Mucosa of rectum (tissue), 2 donors: ENCODE measurements at regions not wholly inside any gene's neighbourhood (a gene's known extent, or its start where the extent isn't known, plus 50 kb on each side); places are given as distances from the start of the nearest gene placed in this dataset.

Experiments used
- H3K27ac ChIP-seq, 2 donors: one replicate each; pipeline ENCODE4 v1.7.0; 2013; ENCODE audit warnings: inconsistent platforms in 2 of 2, low read depth in 2 of 2, low read length in 2 of 2
- H3K27me3 ChIP-seq, 2 donors: one replicate each; pipeline ENCODE4 v1.7.0; 2013; ENCODE audit warnings: low read length in 2 of 2; ENCODE audit not compliant: control insufficient read depth in 2 of 2, insufficient read depth in 2 of 2
- H3K36me3 ChIP-seq, 2 donors: one replicate each; pipeline ENCODE4 v1.7.0; 2013; ENCODE audit warnings: low read length in 2 of 2; ENCODE audit not compliant: control insufficient read depth in 2 of 2, insufficient read depth in 2 of 2
- H3K4me1 ChIP-seq, 2 donors: one replicate each; pipeline ENCODE4 v1.7.0; 2013; ENCODE audit warnings: low read length in 2 of 2, mild to moderate bottlenecking in 1 of 2; ENCODE audit not compliant: control insufficient read depth in 2 of 2, insufficient read depth in 2 of 2
- H3K4me3 ChIP-seq, 2 donors: one replicate each; pipeline ENCODE4 v1.7.0; 2013; ENCODE audit warnings: low read length in 2 of 2
- H3K9ac ChIP-seq, 2 donors: one replicate each; pipeline ENCODE4 v1.7.0; 2013; ENCODE audit warnings: low read length in 2 of 2, low read depth in 1 of 2, mild to moderate bottlenecking in 1 of 2
- H3K9me3 ChIP-seq, 2 donors: one replicate each; pipeline ENCODE4 v1.7.0; 2013; ENCODE audit warnings: low read length in 2 of 2; ENCODE audit not compliant: control insufficient read depth in 2 of 2
- donor health status: healthy.
- donor health status: Normal muscosa, but diverticular disease.

DNA sequence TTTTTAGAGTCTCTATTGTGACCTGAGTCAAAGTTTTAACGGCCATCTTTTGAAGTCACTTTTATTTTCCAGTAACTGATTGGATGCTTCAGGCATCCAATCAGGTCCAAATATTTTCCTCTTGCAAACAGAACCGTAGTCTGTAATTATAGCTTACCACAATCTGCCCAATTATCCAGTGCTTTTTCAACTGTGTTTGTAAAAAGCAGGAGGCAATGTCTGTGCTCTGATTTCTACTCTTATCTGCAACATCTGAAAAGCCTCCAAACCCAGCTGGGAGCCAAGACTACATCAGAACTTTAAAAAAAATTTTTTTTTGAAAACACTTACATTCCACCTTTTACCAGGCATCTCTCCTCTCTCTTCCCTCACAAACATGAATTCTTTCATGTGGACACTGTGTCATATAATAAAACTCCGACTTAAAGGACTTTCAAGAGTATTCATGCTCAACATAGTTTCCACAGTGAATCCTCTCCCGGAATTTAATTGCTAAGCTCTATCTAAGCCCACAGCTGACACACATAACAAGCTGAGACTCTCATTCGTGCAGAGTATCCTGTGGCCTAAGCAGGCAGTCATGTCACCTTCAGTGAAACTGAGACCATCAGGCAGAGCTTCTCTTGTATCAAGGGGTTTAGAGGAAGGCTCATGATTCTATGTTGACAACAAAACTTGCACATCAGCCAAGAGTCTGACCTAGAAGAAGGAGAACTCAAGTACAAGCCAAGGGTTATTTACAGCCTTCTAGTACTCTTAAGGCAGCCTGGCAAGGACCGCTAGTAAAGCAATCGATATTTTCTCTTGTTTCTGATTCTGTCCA lies 272.7 kb downstream of the TLE1 start:
- Histone ChIP-seq H3K4me3 (no peak overlapping the region), H3K9me3 (no peaks in the 10 kb centered on the region), H3K4me1 (no peaks in the 10 kb centered on the region), H3K36me3 (no peaks in the 10 kb centered on the region), H3K27me3 (no peaks in the 10 kb centered on the region), H3K9ac (no peak overlapping the region), H3K27ac (no peak overlapping the region)

DNA sequence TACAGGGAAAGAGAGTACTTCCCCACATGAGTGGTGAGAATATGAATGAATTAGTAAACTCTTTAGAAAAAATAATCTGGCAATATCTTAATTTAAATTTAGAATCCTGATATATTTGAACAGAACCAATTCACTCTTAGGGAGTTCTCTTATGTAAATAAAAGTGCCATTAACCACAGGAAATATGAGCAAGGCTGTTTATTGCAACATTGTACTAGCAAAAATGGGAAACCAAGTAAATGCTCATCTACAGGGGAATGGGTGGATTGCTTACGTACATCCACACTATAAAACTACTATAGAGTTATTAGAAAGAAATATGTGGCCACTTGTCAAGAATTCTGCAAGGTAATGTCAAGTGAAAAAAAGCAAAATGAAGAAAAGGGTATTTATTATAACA lies 274.5 kb downstream of the TLE1 start:
- Histone ChIP-seq H3K9ac (no peak overlapping the region), H3K27me3 (no peaks in the 10 kb centered on the region), H3K9me3 (no peaks in the 10 kb centered on the region), H3K4me3 (no peak overlapping the region), H3K36me3 (no peaks in the 10 kb centered on the region), H3K27ac (no peak overlapping the region), H3K4me1 (no peaks in the 10 kb centered on the region)

DNA sequence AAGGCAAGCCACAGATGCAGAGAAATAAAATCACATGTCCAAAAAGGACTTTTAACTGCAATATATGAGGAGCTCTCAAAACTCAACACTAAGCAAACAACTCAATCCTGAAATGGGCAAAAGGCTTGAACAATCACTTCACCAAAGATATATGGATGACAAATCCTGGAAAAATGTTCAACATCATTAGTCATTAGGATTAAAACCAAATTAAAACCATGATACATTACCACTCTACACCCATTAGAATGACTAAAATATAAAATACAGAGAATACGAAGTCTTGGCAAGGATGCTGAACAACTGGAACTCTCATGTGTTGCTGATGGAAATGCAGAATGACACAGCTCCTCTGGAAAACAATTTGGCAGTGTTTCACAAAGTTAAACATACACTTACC lies 277.4 kb downstream of the TLE1 start:
- H3K27ac ChIP-seq = no peak overlapping the region
- no peaks in the 10 kb centered on the region for H3K36me3 ChIP-seq
- H3K9me3 ChIP-seq = no peaks in the 10 kb centered on the region
- H3K4me1 ChIP-seq = no peaks in the 10 kb centered on the region
- H3K9ac ChIP-seq = no peak overlapping the region
- H3K4me3 ChIP-seq = no peak overlapping the region
- no peaks in the 10 kb centered on the region for H3K27me3 ChIP-seq

DNA sequence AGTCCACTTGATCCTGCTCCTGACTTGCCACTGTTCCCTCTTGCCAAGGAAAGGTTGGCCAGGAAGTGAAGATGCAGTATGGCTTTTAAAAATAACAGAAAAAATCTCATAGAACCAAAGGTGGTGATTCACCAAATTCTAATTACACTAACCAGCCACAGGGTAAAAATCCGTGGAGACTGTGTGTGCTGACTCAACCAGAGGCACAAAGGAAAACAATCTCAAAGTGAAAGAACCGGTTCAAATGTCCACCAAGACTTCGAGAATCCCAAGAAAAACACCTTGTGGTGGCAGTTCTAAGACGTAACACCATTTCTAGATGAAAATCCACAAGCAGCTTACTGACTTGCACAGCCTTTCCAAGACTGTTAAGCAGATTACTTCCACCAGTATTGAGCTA lies 279.1 kb downstream of the TLE1 start:
- no peaks in the 10 kb centered on the region for H3K9me3 ChIP-seq
- H3K27me3 ChIP-seq = no peaks in the 10 kb centered on the region
- no peak overlapping the region for H3K27ac ChIP-seq
- H3K4me3 ChIP-seq = no peak overlapping the region
- H3K4me1 ChIP-seq = no peaks in the 10 kb centered on the region
- no peaks in the 10 kb centered on the region for H3K36me3 ChIP-seq
- H3K9ac ChIP-seq = no peak overlapping the region

DNA sequence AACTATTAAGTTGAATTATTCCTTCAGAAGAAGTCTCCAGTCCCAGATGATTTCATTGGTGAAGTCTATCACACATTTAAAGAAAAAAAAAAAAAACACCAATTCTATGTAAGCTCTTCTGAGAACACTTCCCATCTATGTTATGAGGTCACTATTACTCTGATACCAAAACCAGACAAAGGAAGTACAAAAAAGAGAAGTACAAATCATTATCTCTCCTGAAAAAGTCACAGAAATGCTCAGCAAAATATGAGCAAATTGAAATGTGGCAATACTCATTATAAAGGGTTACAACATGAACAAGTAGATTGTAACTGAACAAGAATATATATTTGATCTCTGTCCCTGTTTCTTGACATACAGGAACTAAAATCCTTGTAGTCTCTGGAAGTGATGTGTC lies 280.4 kb downstream of the TLE1 start:
- no peak overlapping the region for H3K4me3 ChIP-seq
- no peaks in the 10 kb centered on the region for H3K36me3 ChIP-seq
- no peaks in the 10 kb centered on the region for H3K4me1 ChIP-seq
- H3K9me3 ChIP-seq = no peaks in the 10 kb centered on the region
- no peak overlapping the region for H3K27ac ChIP-seq
- no peaks in the 10 kb centered on the region for H3K27me3 ChIP-seq
- no peak overlapping the region for H3K9ac ChIP-seq

DNA sequence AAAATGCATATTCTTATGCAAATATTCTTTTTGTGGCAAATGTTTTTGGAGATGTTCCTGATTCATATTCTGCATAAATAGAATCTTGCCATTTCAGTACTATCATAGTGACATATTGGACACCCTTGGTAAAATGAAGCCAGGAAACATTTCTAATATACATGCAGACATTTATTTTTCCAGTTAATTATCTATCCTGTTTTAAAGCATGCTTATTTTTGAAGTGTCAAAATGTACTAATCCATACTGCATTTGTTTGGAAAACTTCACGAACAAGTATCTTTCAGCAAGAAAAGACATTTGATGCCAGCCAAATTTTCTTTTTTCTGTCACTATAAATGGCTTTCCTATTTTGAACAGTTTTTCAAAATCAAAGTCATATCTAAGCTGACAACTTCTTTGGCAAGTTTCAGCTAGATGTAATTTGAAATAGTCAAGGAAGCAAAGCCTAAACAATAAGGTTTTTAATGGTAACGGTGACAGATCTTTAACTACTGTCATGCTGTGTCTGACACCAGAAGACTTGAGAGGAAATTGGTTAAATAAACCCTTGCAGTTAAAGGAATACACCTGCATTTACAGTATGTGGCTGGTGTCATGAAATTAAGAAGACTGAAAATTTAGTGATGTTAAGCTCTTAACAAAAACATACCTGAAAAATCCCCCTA lies 284.3 kb downstream of the TLE1 start:
- no peaks in the 10 kb centered on the region for H3K4me1 ChIP-seq
- no peak overlapping the region for H3K27ac ChIP-seq
- H3K4me3 ChIP-seq = no peak overlapping the region
- H3K27me3 ChIP-seq = no peaks in the 10 kb centered on the region
- H3K36me3 ChIP-seq = no peaks in the 10 kb centered on the region
- no peaks in the 10 kb centered on the region for H3K9me3 ChIP-seq
- H3K9ac ChIP-seq = no peak overlapping the region

DNA sequence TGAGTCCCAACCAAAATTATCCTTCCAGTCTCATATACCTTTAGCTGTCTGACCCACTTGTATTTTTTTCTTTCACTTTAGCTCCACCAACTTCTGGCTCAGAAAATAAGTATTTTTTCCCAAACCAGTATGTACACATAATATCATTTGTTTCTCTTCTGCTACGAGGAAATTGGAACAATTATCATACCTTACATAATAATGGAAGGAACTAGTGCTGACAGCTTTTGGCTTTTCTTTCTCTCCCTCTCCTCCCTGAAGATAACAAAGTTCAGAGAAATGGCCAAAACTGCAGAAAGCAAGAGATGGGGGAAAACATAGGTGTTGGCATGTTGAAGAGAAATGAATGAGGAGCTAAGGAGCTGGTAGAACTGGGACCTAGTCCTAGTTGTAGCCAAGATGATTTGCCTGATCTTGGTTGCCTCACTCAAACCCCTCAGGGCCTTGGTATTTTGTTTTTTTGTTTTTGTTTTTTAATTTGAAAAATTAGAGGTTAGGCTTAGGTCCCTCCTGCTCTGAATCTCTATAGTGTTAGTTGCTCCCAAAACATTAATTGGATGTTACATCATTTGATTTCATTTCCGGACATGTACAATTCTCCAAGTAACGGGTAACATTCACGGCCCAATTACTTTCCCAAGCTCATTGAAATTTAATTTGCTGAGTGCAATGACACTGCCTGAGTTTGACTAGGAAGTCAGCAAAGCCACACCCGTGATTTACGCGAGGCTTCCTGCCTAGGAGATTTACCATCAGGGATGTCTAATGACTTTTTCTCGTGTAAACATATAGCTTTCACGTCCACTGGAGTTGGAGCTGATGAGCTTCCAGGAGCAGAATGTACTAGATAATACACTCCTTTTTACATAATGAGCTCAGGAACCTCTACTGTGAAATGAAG lies 291.6 kb downstream of the TLE1 start:
- Histone ChIP-seq H3K9ac (no peak overlapping the region), H3K4me3 (no peak overlapping the region), H3K4me1 (no peaks in the 10 kb centered on the region), H3K27me3 (peaks cover 0 to 2% of the 10 kb centered on the region in 2 donors), H3K27ac (no peak overlapping the region), H3K9me3 (no peaks in the 10 kb centered on the region), H3K36me3 (no peaks in the 10 kb centered on the region)

DNA sequence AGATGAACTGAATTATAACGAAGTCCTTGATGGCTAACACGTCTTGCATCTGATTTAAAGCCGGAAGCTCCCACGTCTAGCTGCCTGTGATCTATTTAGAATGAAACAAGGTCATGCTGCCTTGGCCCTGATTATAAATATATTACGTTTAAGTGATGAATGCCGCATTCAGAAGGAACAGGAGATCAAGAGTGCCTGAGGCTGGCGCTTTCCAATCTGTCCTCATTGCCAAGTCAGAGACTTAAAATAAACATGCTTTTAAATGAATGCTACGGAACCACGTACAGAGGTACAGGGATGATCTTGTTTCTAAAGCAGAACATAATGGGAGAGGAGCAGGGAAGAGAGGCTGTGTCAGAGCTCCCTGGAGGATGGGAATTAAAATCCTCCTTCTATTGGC lies 292.8 kb downstream of the TLE1 start:
- Histone ChIP-seq H3K4me3 (no peak overlapping the region), H3K27me3 (peaks cover 0 to 2% of the 10 kb centered on the region in 2 donors), H3K27ac (no peak overlapping the region), H3K36me3 (no peaks in the 10 kb centered on the region), H3K9me3 (no peaks in the 10 kb centered on the region), H3K9ac (no peak overlapping the region), H3K4me1 (no peaks in the 10 kb centered on the region)

DNA sequence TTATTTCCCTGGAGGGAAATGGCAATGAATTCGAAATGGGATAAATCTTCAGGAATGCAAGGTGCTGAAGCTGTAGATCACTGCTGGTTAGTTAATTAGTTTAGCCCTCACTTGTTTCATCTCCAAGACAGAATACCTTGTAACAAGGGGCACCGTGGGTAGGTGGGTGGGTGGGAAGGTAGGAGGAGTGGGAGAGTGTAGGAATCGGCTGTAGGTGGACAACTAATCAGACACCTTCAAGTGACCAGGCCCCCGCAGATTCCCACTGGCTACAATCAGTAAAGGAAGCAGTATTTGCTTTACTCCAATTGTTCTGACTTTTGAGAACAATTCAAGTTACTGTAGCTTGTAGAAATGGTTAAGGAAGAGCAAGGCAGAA lies 293.7 kb downstream of the TLE1 start:
- Histone ChIP-seq H3K4me3 (no peak overlapping the region), H3K9me3 (no peaks in the 10 kb centered on the region), H3K36me3 (no peaks in the 10 kb centered on the region), H3K27ac (peak overlapping the region; percentile 16 to 28), H3K27me3 (peaks cover 0 to 2% of the 10 kb centered on the region in 2 donors), H3K9ac (no peak overlapping the region), H3K4me1 (no peaks in the 10 kb centered on the region)
